SK-N-SH treated with all-trans-retinoic acid at 6 μM for 48 hours (cell line): ENCODE measurements at regions not wholly inside any gene's neighbourhood (a gene's known extent, or its start where the extent isn't known, plus 50 kb on each side); places are given as distances from the start of the nearest gene placed in this dataset.

Experiments used
- ARNTL ChIP-seq: fragments of 450-650 bp; formaldehyde crosslinking; IDR thresholded peaks from 2 replicates; pipeline ENCODE4 v1.5.0; 2020; ENCODE audit warnings: low read depth, mild to moderate bottlenecking, moderate library complexity, borderline replicate concordance
- BACH2 ChIP-seq: fragments of 250-450 bp; sonication (Bioruptor Pico); IDR thresholded peaks from 2 replicates; pipeline ENCODE4 v1.9.0; 2021; ENCODE audit warnings: mild to moderate bottlenecking, borderline replicate concordance
- GLIS3 ChIP-seq: fragments of 250-450 bp; sonication (Bioruptor Pico); IDR thresholded peaks from 2 replicates; pipeline ENCODE4 v1.5.0; 2020; ENCODE audit warnings: mild to moderate bottlenecking, moderate library complexity
- OSR1 ChIP-seq: fragments of 250-450 bp; sonication (Bioruptor Pico); IDR thresholded peaks from 2 replicates; pipeline ENCODE4 v1.8.0; 2022; ENCODE audit warnings: moderate library complexity, mild to moderate bottlenecking, inconsistent platforms
- RARB ChIP-seq: fragments of 250-450 bp; sonication (Bioruptor Pico); IDR thresholded peaks from 2 replicates; pipeline ENCODE4 v1.8.0; 2021; ENCODE audit warnings: mild to moderate bottlenecking, moderate library complexity
- ZC3H10 ChIP-seq: fragments of 250-450 bp; sonication (Bioruptor Pico); IDR thresholded peaks from 2 replicates; pipeline ENCODE4 v1.5.1; 2021; ENCODE audit warnings: mild to moderate bottlenecking, moderate library complexity
- ZFP3 ChIP-seq: fragments of 250-450 bp; sonication (Bioruptor Pico); IDR thresholded peaks from 2 replicates; pipeline ENCODE4 v1.5.0; 2020; ENCODE audit warnings: mild to moderate bottlenecking, moderate library complexity
- ZFP30 ChIP-seq: fragments of 450-650 bp; formaldehyde crosslinking; IDR thresholded peaks from 2 replicates; pipeline ENCODE4 v1.5.0; 2022; ENCODE audit warnings: mild to moderate bottlenecking, moderate library complexity
- ZNF565 ChIP-seq: fragments of 450-650 bp; formaldehyde crosslinking; conservative IDR thresholded peaks from 2 replicates; pipeline ENCODE4 v1.5.0; 2020; ENCODE audit warnings: low read depth, mild to moderate bottlenecking, moderate library complexity
- ZNF8 ChIP-seq: fragments of 450-650 bp; formaldehyde crosslinking; IDR thresholded peaks from 2 replicates; pipeline ENCODE4 v1.5.0; 2020; ENCODE audit warnings: mild to moderate bottlenecking, moderate library complexity
- TF ChIP-seq, protein P1 (sequence below): fragments of 250-450 bp; sonication (Bioruptor Pico); IDR thresholded peaks from 2 replicates; pipeline ENCODE4 v1.8.0; 2020; ENCODE audit warnings: mild to moderate bottlenecking, moderate library complexity, borderline replicate concordance
- TF ChIP-seq, protein P2 (sequence below): fragments of 250-450 bp; sonication (Bioruptor Pico); IDR thresholded peaks from 2 replicates; pipeline ENCODE4 v1.5.1; 2020; ENCODE audit warnings: low read depth, mild to moderate bottlenecking, moderate library complexity
- TF ChIP-seq, protein P3 (sequence below): fragments of 250-450 bp; sonication (Bioruptor Pico); IDR thresholded peaks from 2 replicates; pipeline ENCODE4 v1.5.1; 2021; ENCODE audit warnings: mild to moderate bottlenecking, moderate library complexity
- TF ChIP-seq, protein P4 (sequence below): fragments of 250-450 bp; sonication (Bioruptor Pico); IDR thresholded peaks from 2 replicates; pipeline ENCODE4 v1.5.0; 2020; ENCODE audit warnings: mild to moderate bottlenecking, moderate library complexity

GRCh38 chr10:36650274-36650673 lies 475.1 kb upstream of the ANKRD30A start:
- TF ChIP-seq ARNTL (CRISPR knock-in tag) (no peak), ZC3H10 (no peak), ZFP3 (no peak), ZFP30 (CRISPR knock-in tag) (no peak), GLIS3 (no peak), BACH2 (no peak), ZNF565 (CRISPR knock-in tag) (no peak), ZNF8 (no peak), OSR1 (CRISPR knock-in tag) (no peak), RARB (CRISPR knock-in tag) (no peak)
- TF ChIP-seq, protein P1, sequence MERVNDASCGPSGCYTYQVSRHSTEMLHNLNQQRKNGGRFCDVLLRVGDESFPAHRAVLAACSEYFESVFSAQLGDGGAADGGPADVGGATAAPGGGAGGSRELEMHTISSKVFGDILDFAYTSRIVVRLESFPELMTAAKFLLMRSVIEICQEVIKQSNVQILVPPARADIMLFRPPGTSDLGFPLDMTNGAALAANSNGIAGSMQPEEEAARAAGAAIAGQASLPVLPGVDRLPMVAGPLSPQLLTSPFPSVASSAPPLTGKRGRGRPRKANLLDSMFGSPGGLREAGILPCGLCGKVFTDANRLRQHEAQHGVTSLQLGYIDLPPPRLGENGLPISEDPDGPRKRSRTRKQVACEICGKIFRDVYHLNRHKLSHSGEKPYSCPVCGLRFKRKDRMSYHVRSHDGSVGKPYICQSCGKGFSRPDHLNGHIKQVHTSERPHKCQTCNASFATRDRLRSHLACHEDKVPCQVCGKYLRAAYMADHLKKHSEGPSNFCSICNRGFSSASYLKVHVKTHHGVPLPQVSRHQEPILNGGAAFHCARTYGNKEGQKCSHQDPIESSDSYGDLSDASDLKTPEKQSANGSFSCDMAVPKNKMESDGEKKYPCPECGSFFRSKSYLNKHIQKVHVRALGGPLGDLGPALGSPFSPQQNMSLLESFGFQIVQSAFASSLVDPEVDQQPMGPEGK (CRISPR knock-in tag), result no peak
- TF ChIP-seq, protein P2, sequence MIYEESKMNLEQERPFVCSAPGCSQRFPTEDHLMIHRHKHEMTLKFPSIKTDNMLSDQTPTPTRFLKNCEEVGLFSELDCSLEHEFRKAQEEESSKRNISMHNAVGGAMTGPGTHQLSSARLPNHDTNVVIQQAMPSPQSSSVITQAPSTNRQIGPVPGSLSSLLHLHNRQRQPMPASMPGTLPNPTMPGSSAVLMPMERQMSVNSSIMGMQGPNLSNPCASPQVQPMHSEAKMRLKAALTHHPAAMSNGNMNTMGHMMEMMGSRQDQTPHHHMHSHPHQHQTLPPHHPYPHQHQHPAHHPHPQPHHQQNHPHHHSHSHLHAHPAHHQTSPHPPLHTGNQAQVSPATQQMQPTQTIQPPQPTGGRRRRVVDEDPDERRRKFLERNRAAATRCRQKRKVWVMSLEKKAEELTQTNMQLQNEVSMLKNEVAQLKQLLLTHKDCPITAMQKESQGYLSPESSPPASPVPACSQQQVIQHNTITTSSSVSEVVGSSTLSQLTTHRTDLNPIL (CRISPR knock-in tag), result no peak
- TF ChIP-seq, protein P3, sequence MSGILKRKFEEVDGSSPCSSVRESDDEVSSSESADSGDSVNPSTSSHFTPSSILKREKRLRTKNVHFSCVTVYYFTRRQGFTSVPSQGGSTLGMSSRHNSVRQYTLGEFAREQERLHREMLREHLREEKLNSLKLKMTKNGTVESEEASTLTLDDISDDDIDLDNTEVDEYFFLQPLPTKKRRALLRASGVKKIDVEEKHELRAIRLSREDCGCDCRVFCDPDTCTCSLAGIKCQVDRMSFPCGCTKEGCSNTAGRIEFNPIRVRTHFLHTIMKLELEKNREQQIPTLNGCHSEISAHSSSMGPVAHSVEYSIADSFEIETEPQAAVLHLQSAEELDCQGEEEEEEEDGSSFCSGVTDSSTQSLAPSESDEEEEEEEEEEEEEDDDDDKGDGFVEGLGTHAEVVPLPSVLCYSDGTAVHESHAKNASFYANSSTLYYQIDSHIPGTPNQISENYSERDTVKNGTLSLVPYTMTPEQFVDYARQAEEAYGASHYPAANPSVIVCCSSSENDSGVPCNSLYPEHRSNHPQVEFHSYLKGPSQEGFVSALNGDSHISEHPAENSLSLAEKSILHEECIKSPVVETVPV (CRISPR knock-in tag), result no peak
- TF ChIP-seq, protein P4, sequence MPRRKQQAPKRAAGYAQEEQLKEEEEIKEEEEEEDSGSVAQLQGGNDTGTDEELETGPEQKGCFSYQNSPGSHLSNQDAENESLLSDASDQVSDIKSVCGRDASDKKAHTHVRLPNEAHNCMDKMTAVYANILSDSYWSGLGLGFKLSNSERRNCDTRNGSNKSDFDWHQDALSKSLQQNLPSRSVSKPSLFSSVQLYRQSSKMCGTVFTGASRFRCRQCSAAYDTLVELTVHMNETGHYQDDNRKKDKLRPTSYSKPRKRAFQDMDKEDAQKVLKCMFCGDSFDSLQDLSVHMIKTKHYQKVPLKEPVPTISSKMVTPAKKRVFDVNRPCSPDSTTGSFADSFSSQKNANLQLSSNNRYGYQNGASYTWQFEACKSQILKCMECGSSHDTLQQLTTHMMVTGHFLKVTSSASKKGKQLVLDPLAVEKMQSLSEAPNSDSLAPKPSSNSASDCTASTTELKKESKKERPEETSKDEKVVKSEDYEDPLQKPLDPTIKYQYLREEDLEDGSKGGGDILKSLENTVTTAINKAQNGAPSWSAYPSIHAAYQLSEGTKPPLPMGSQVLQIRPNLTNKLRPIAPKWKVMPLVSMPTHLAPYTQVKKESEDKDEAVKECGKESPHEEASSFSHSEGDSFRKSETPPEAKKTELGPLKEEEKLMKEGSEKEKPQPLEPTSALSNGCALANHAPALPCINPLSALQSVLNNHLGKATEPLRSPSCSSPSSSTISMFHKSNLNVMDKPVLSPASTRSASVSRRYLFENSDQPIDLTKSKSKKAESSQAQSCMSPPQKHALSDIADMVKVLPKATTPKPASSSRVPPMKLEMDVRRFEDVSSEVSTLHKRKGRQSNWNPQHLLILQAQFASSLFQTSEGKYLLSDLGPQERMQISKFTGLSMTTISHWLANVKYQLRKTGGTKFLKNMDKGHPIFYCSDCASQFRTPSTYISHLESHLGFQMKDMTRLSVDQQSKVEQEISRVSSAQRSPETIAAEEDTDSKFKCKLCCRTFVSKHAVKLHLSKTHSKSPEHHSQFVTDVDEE, result no peak
